GM23248 (cell line): ENCODE measurements at regions not wholly inside any gene's neighbourhood (a gene's known extent, or its start where the extent isn't known, plus 50 kb on each side); places are given as distances from the start of the nearest gene placed in this dataset.

ENCODE experiments used
- DNase-seq: peaks from one replicate; pipeline ENCODE4 v3.0.0-alpha.2; 2015
- H2AFZ ChIP-seq: fragments of 200-600 bp; sonication (generic); 2 replicates; pipeline ENCODE4 v1.6.1; 2016; ENCODE audit warnings: antibody characterized with exemption
- H3F3A ChIP-seq: fragments of 200-600 bp; sonication (generic); 2 replicates; pipeline ENCODE4 v1.6.1; 2016; ENCODE audit warnings: mild to moderate bottlenecking, antibody characterized with exemption, mixed run types; ENCODE audit not compliant: insufficient read depth
- H3K27ac ChIP-seq: fragments of 200-600 bp; sonication (generic); 2 replicates; pipeline ENCODE4 v1.5.1; 2016; ENCODE audit warnings: mild to moderate bottlenecking
- H3K27me3 ChIP-seq: fragments of 200-600 bp; sonication (generic); replicated peaks from 2 replicates; pipeline ENCODE4 v1.6.1; 2016; ENCODE audit warnings: mild to moderate bottlenecking; ENCODE audit not compliant: insufficient read depth
- H3K36me3 ChIP-seq: fragments of 200-600 bp; sonication (generic); 2 replicates; pipeline ENCODE4 v1.6.1; 2016; ENCODE audit warnings: low read depth, mild to moderate bottlenecking
- H3K4me1 ChIP-seq: fragments of 200-600 bp; sonication (generic); 2 replicates; pipeline ENCODE4 v1.6.1; 2016; ENCODE audit warnings: mild to moderate bottlenecking; ENCODE audit not compliant: insufficient read depth
- H3K4me2 ChIP-seq: fragments of 200-600 bp; sonication (generic); one replicate; pipeline ENCODE4 v1.6.1; 2016; ENCODE audit warnings: mild to moderate bottlenecking; ENCODE audit not compliant: unreplicated experiment
- H3K4me3 ChIP-seq: fragments of 200-600 bp; sonication (generic); 2 replicates; pipeline ENCODE4 v1.5.1; 2016; ENCODE audit warnings: mild to moderate bottlenecking
- H3K79me2 ChIP-seq: fragments of 200-600 bp; sonication (generic); 2 replicates; pipeline ENCODE4 v1.6.1; 2016; ENCODE audit warnings: mild to moderate bottlenecking; ENCODE audit not compliant: insufficient read depth
- H3K9ac ChIP-seq: fragments of 200-600 bp; sonication (generic); 2 replicates; pipeline ENCODE4 v1.6.1; 2016; ENCODE audit warnings: mild to moderate bottlenecking
- H3K9me2 ChIP-seq: fragments of 200-600 bp; sonication (generic); 2 replicates; pipeline ENCODE4 v1.6.1; 2016; ENCODE audit warnings: mixed run types, mild to moderate bottlenecking, moderate library complexity; ENCODE audit not compliant: insufficient read depth
- H3K9me3 ChIP-seq: fragments of 200-600 bp; sonication (generic); one replicate; pipeline ENCODE4 v1.6.1; 2017; ENCODE audit warnings: low read depth
- H4K20me1 ChIP-seq: fragments of 200-600 bp; sonication (generic); 2 replicates; pipeline ENCODE4 v1.6.0; 2016; ENCODE audit not compliant: insufficient read depth
- EZH2 ChIP-seq: fragments of 200-600 bp; sonication (generic); IDR thresholded peaks from 2 replicates; pipeline ENCODE4 v1.6.1; 2018; ENCODE audit warnings: antibody characterized with exemption, mild to moderate bottlenecking; ENCODE audit not compliant: insufficient read depth, poor library complexity, severe bottlenecking
- EZH2phosphoT487 ChIP-seq: fragments of 200-600 bp; sonication (generic); IDR thresholded peaks from 2 replicates; pipeline ENCODE4 v1.6.1; 2018; ENCODE audit warnings: antibody characterized with exemption, moderate library complexity, mild to moderate bottlenecking, low read depth; ENCODE audit not compliant: insufficient read depth
- WGBS, 2 experiments: methylation state at CpG; one replicate each; pipeline ENCODE4 v1.1.6; 2015 to 2017; ENCODE audit warnings: low lambda C conversion rate in 2 of 2, low coverage in 1 of 2; ENCODE audit errors: missing lambda C conversion rate in 2 of 2; 5-methylcytosine and 5-hydroxymethylcytosine counted together
- in situ Hi-C: fragments of 300-500 bp; cut with MboI; formaldehyde crosslinking; loops from 2 replicates; pipeline ENCODE4 v1.15.0; 2020

GRCh38 chr2:62578803-62579640 lies 73.0 kb upstream of the TMEM17 start:
- peaks cover 53% of the 10 kb centered on the region for H3K4me1 ChIP-seq
- 38 to 56% methylated on average over 7 of the region's 7 CpGs for WGBS, 2 experiments
- peak overlapping the region; percentile 71 for H2AFZ ChIP-seq
- peak overlapping the region; percentile 87 for H3K27ac ChIP-seq
- DNase-seq = peak; percentile 85
- no peaks in the 10 kb centered on the region for H3K9me3 ChIP-seq
- no peaks in the 10 kb centered on the region for H3K36me3 ChIP-seq
- no peaks in the 10 kb centered on the region for H3K79me2 ChIP-seq
- peak overlapping the region; percentile 58 for H3K4me2 ChIP-seq
- in situ Hi-C loops = no loop called here
- no peaks in the 10 kb centered on the region for H3K9me2 ChIP-seq
- H3K9ac ChIP-seq = peak overlapping the region; percentile 52
- peaks cover 35% of the 10 kb centered on the region for H3F3A ChIP-seq
- no peaks in the 10 kb centered on the region for H3K27me3 ChIP-seq
- TF ChIP-seq EZH2phosphoT487 (no peak), EZH2 (no peak)
- no peaks in the 10 kb centered on the region for H4K20me1 ChIP-seq
- H3K4me3 ChIP-seq = peak overlapping the region; percentile 17; the same call in 1 of the 2 replicates

- H3K4me2 ChIP-seq = peak overlapping the region; percentile 58
- H3K4me1 ChIP-seq = peaks cover 57% of the 10 kb centered on the region
These were observed 72.2 kb upstream of the TMEM17 start for GRCh38 chr2:62577994-62578781.

GRCh38 chr2:62576276-62576939 lies 70.4 kb upstream of the TMEM17 start:
- peaks cover 59% of the 10 kb centered on the region for H3K4me1 ChIP-seq
- H3K9ac ChIP-seq = no peak overlapping the region
- no peaks in the 10 kb centered on the region for H3K27me3 ChIP-seq
- no peaks in the 10 kb centered on the region for H4K20me1 ChIP-seq
- no peak overlapping the region for H3K27ac ChIP-seq
- H3K4me2 ChIP-seq = no peak overlapping the region
- H3K36me3 ChIP-seq = no peaks in the 10 kb centered on the region
- no peak for TF ChIP-seq EZH2
- no peak for TF ChIP-seq EZH2phosphoT487
- peaks cover 35% of the 10 kb centered on the region for H3F3A ChIP-seq
- in situ Hi-C loops = no loop called here
- no peak for DNase-seq
- no peaks in the 10 kb centered on the region for H3K79me2 ChIP-seq
- H3K9me2 ChIP-seq = no peaks in the 10 kb centered on the region
- H3K9me3 ChIP-seq = no peaks in the 10 kb centered on the region
- peak overlapping the region; percentile 59 for H2AFZ ChIP-seq
- H3K4me3 ChIP-seq = no peak overlapping the region
- WGBS, 2 experiments = 51 to 67% methylated on average over 2 of the region's 2 CpGs

More at GRCh38 chr2:62577994-62578781, 72.2 kb upstream of the TMEM17 start:
- no peak overlapping the region for H3K4me3 ChIP-seq
- H3K79me2 ChIP-seq = no peaks in the 10 kb centered on the region
- DNase-seq = peak; percentile 91
- peak overlapping the region; percentile 52 for H3K9ac ChIP-seq
- H2AFZ ChIP-seq = no peak overlapping the region
- in situ Hi-C loops = no loop called here
- H3K27me3 ChIP-seq = no peaks in the 10 kb centered on the region
- TF ChIP-seq EZH2 = no peak
- peak; percentile 94 for TF ChIP-seq EZH2phosphoT487
- H4K20me1 ChIP-seq = no peaks in the 10 kb centered on the region
- H3K9me3 ChIP-seq = no peaks in the 10 kb centered on the region
- no peaks in the 10 kb centered on the region for H3K36me3 ChIP-seq
- peaks cover 35% of the 10 kb centered on the region for H3F3A ChIP-seq
- 0% methylated on average over 2 of the region's 2 CpGs for WGBS, 2 experiments
- H3K27ac ChIP-seq = peak overlapping the region; percentile 87
- H3K9me2 ChIP-seq = no peaks in the 10 kb centered on the region

- H3K9ac ChIP-seq = no peak overlapping the region
- no peaks in the 10 kb centered on the region for H3K36me3 ChIP-seq
- DNase-seq = no peak
- no peaks in the 10 kb centered on the region for H4K20me1 ChIP-seq
- TF ChIP-seq EZH2 (no peak), EZH2phosphoT487 (no peak)
- no peaks in the 10 kb centered on the region for H3K9me3 ChIP-seq
- peaks cover 43% of the 10 kb centered on the region for H3K4me1 ChIP-seq
- in situ Hi-C loops = no loop called here
- H3K79me2 ChIP-seq = no peaks in the 10 kb centered on the region
- no peaks in the 10 kb centered on the region for H3K27me3 ChIP-seq
- no peaks in the 10 kb centered on the region for H3K9me2 ChIP-seq
- H2AFZ ChIP-seq = no peak overlapping the region
- no peak overlapping the region for H3K4me3 ChIP-seq
- H3K4me2 ChIP-seq = no peak overlapping the region
- no peak overlapping the region for H3K27ac ChIP-seq
- H3F3A ChIP-seq = peaks cover 21% of the 10 kb centered on the region
These were observed 67.9 kb upstream of the TMEM17 start for GRCh38 chr2:62573936-62574335.
